Small intestine (tissue), 7 donors: ENCODE measurements at regions not wholly inside any gene's neighbourhood (a gene's known extent, or its start where the extent isn't known, plus 50 kb on each side); places are given as distances from the start of the nearest gene placed in this dataset.

Experiments
- DNase-seq, 2 donors: peaks; one replicate each; pipeline versions ENCODE4 v3.0.0 to v3.0.0-alpha.2; 2013
- FAIRE-seq: peaks from 2 replicates; lab custom pipeline; 2012; peaks lifted over from hg19 to GRCh38; lab: Jason Lieb, UNC
- H3K27ac ChIP-seq, 3 donors: one replicate each; pipeline ENCODE4 v1.5.1; 2013; ENCODE audit warnings: low read length in 2 of 3, mild to moderate bottlenecking in 2 of 3, control low read depth in 1 of 3, inconsistent platforms in 1 of 3, low read depth in 1 of 3, moderate library complexity in 1 of 3
- H3K27me3 ChIP-seq, 3 donors: one replicate each; pipeline ENCODE4 v1.6.1; 2013; ENCODE audit warnings: low read length in 3 of 3, inconsistent platforms in 1 of 3; ENCODE audit not compliant: control insufficient read depth in 3 of 3, insufficient read depth in 3 of 3
- H3K36me3 ChIP-seq, 3 donors: one replicate each; pipeline ENCODE4 v1.6.1; 2013; ENCODE audit warnings: low read length in 3 of 3, inconsistent platforms in 1 of 3, low read depth in 1 of 3, mild to moderate bottlenecking in 1 of 3, moderate library complexity in 1 of 3; ENCODE audit not compliant: control insufficient read depth in 3 of 3, insufficient read depth in 2 of 3
- H3K4me1 ChIP-seq, 3 donors: one replicate each; pipeline ENCODE4 v1.6.1; 2013; ENCODE audit warnings: low read length in 2 of 3, inconsistent platforms in 1 of 3, low read depth in 1 of 3, mild to moderate bottlenecking in 1 of 3, moderate library complexity in 1 of 3; ENCODE audit not compliant: control insufficient read depth in 3 of 3, insufficient read depth in 2 of 3
- H3K4me3 ChIP-seq, 3 donors: one replicate each; pipeline ENCODE4 v1.5.1; 2013; ENCODE audit warnings: low read length in 3 of 3, control low read depth in 1 of 3, inconsistent platforms in 1 of 3, low read depth in 1 of 3, mild to moderate bottlenecking in 1 of 3, moderate library complexity in 1 of 3
- H3K9me3 ChIP-seq, 2 donors: one replicate each; pipeline ENCODE4 v1.6.1; 2013; ENCODE audit warnings: low read depth in 1 of 2, low read length in 1 of 2; ENCODE audit not compliant: control insufficient read depth in 2 of 2, insufficient read depth in 1 of 2
- WGBS, 3 donors: extraction: QIAGEN DNeasy Blood & Tissue Kit; methylation state at CpG; one replicate each; pipeline ENCODE4 v1.1.7; 2013; 5-methylcytosine and 5-hydroxymethylcytosine counted together
- donor health status: healthy with polysubstance abuse.
- donor health status: control.
- donor health status: control.
- donor health status: Bipolar disorder and iron deficiency.
- donor health status: healthy.

DNA sequence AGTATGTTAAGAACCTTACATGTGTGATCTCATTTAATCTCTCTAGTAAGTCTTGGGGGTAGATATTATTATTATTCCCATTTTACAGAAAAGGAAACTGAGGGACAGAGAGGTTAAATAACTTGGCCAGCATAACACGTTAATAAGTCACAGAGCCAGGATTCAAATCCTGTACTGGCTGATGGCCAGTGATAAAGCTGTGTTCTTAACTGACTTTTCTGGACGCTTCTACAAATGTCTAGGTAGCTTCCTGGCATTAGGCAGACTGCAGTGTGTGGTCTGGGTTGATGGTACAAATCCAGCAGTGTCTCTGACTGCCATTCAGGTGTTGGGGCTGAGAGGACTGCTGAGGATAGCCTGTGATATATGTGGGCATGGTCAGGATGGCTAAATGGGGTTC lies 125.8 kb upstream of the CXCL14 start:
- no peak overlapping the region for H3K4me3 ChIP-seq
- no peaks in the 10 kb centered on the region for H3K36me3 ChIP-seq
- peak overlapping the region in 1 of 3 donors; percentile 56 for H3K27ac ChIP-seq
- no peaks in the 10 kb centered on the region for H3K27me3 ChIP-seq
- no peaks in the 10 kb centered on the region for H3K9me3 ChIP-seq
- no peak for FAIRE-seq
- peaks cover 0 to 3% (median 2%) of the 10 kb centered on the region in 3 donors for H3K4me1 ChIP-seq
- WGBS, 3 donors, result 9 to 47% (median 26%) methylated on average over 2 of the region's 2 CpGs
- DNase-seq, result no peak

DNA sequence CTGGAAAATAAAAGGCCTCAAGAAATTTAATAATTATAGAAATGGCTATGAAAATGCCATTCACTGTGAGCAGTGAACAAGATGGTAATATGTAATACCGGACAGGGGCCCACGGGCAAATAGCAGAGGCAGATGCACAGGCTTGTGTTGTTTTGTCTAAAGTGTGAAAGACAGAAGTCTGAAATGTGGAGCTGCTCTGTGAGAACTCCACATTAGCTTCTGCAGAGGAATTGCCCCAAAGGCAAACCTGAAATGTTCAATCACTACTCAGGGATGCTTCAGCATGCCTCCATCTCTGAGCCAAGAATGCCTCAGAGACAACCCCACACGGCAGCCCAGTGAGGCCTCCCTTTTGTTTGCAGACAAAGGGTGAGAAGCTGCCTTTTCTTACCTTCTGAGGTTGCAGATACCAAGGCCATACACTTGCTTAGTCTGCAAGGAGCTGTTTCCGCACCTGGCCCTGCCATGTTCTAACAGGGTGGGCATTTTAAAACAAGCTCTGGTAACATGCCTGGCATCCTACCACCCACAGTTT lies 124.3 kb upstream of the CXCL14 start:
- FAIRE-seq (no peak), DNase-seq (no peak)
- H3K9me3 ChIP-seq, result no peaks in the 10 kb centered on the region
- H3K4me3 ChIP-seq, result no peak overlapping the region
- H3K36me3 ChIP-seq, result no peaks in the 10 kb centered on the region
- no peaks in the 10 kb centered on the region for H3K27me3 ChIP-seq
- 79 to 87% (median 79%) methylated on average over 4 of the region's 4 CpGs for WGBS, 3 donors
- H3K27ac ChIP-seq, result no peak overlapping the region
- peaks cover 0 to 3% (median 2%) of the 10 kb centered on the region in 3 donors for H3K4me1 ChIP-seq

DNA sequence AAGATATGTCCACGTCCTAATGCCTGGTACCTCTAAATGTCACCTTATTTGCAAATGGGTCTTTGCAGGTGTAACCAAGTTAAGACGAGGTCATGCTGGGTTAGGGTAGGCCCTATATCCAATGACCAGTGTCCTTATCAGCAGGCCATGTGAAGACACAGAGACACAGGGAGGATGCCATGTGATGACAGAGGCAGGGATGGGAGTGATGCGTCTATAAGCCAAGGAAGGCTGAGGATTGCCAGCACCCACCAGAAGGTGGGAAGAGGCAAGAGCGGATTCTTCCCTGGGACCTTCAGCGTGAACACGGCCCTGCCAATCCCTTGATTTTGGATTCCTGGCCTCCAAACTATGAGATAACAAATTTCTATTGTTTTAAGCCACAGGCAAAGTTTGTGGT lies 123.4 kb upstream of the CXCL14 start:
- Histone ChIP-seq H3K36me3 (no peaks in the 10 kb centered on the region), H3K4me1 (peaks cover 0 to 3% (median 2%) of the 10 kb centered on the region in 3 donors), H3K27me3 (no peaks in the 10 kb centered on the region), H3K27ac (no peak overlapping the region), H3K4me3 (no peak overlapping the region), H3K9me3 (no peaks in the 10 kb centered on the region)
- no peak for FAIRE-seq
- DNase-seq, result no peak
- WGBS, 3 donors, result 86 to 93% (median 91%) methylated on average over 6 of the region's 6 CpGs

DNA sequence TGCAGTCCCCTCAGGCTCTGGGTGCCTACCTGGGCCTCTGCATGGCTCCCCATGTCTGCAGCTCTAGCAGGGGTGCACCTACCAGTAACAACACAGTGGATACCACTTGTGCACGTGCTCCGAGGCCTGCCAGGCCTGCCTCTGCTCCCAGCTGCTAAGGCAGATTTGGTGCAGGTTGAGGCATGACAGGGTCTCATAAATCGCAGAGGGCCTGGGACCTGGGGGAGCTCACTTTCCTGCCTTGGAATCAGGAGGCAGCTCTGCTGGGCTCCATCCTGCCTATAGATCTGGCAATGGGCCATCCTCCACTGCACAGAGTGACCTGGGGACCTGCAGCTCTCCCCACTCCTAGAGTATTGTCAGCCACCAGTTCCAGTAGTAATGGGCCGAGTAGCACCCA lies 121.9 kb upstream of the CXCL14 start:
- H3K27ac ChIP-seq, result no peak overlapping the region
- no peaks in the 10 kb centered on the region for H3K36me3 ChIP-seq
- H3K4me3 ChIP-seq, result no peak overlapping the region
- WGBS, 3 donors, result 86 to 96% (median 91%) methylated on average over 4 of the region's 4 CpGs
- H3K4me1 ChIP-seq, result peaks cover 0 to 3% (median 2%) of the 10 kb centered on the region in 3 donors
- DNase-seq (no peak), FAIRE-seq (no peak)
- no peaks in the 10 kb centered on the region for H3K9me3 ChIP-seq
- H3K27me3 ChIP-seq, result no peaks in the 10 kb centered on the region

DNA sequence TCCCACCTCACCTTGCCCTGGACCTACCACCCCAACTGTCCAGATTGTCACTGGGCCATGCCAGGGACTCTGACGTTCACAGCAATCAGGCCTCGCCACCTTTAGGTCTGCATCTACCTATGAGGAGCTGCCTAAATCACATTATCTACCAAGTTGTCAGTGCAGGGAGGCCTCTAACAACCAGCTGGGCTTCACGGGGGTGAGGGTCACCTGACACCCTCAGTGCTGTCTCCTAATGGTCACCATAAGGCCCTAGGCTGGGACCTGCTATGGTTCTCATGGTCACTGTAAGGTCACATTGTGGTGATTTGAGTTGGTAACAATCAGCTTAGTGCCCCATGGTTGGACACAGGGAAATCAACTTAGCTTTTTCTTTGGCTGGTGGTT lies 119.2 kb upstream of the CXCL14 start:
- WGBS, 3 donors, result 67 to 75% (median 69%) methylated on average over 3 of the region's 3 CpGs
- no peak for FAIRE-seq
- no peaks in the 10 kb centered on the region for H3K9me3 ChIP-seq
- H3K4me3 ChIP-seq, result no peak overlapping the region
- peaks cover 0 to 5% (median 0%) of the 10 kb centered on the region in 3 donors for H3K4me1 ChIP-seq
- H3K36me3 ChIP-seq, result no peaks in the 10 kb centered on the region
- no peak overlapping the region for H3K27ac ChIP-seq
- DNase-seq, result no peak
- H3K27me3 ChIP-seq, result no peaks in the 10 kb centered on the region

DNA sequence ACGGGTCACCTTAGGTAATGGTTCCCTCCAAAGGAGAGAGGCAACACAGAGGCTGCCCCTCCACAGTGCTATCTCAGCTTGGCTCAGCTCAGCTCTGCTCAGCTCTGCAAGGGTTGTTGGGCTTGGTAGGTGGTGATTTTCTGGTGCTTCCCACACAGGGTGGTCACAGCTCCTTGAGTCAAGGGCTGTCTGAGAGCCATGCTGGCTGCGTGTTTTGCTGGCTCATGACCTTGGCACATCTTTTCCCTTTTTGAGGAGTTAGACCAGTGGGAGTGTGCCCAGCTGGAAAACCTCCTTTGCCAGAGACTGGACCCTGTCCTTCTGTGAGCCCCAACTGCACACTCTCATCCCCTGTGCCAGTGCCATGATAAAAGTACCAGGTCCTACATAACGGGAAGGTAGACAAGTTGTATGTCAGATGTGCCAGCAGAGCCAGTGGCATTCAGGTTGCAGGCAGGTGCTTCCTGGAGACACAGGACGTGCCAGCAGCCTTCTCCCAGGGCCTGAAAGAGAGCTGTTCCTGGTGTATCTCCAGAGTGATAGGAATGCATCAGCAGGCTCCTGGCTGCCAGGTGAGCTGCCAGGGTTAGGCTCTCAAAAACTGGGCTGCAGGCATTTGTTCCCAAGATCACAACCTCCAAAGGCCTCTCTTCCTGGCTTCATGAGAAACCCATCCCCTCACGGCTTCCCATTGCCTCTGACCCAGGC lies 118.6 kb upstream of the CXCL14 start:
- no peak overlapping the region for H3K4me3 ChIP-seq
- FAIRE-seq (no peak), DNase-seq (no peak)
- WGBS, 3 donors, result 85 to 88% (median 85%) methylated on average over 5 of the region's 5 CpGs
- H3K36me3 ChIP-seq, result no peaks in the 10 kb centered on the region
- H3K27ac ChIP-seq, result no peak overlapping the region
- H3K27me3 ChIP-seq, result no peaks in the 10 kb centered on the region
- H3K9me3 ChIP-seq, result no peaks in the 10 kb centered on the region
- peaks cover 0 to 5% (median 0%) of the 10 kb centered on the region in 3 donors for H3K4me1 ChIP-seq

DNA sequence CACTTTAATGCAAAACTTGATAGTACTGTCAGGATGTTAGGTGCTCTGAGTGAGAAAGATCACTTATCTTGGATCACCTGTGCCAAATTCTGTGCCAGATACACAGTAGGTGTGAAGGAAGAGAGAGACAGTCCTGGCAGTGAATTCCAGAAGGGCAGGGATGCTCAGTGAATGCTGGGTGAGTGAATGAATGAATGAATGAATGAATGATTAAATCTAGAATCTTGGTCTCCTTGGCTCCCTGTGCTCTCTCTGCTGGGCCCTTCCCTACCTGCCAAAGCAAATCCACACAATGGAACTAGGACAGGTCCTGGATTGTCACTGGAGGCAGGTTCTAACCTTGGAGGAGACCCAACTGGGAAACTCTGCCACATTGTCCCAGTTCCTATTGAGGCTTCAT lies 117.5 kb upstream of the CXCL14 start:
- no peak overlapping the region for H3K4me3 ChIP-seq
- DNase-seq, result no peak
- H3K27ac ChIP-seq, result no peak overlapping the region
- peaks cover 0 to 10% (median 0%) of the 10 kb centered on the region in 3 donors for H3K4me1 ChIP-seq
- no peaks in the 10 kb centered on the region for H3K27me3 ChIP-seq
- no peaks in the 10 kb centered on the region for H3K36me3 ChIP-seq
- no peak for FAIRE-seq
- H3K9me3 ChIP-seq, result no peaks in the 10 kb centered on the region

DNA sequence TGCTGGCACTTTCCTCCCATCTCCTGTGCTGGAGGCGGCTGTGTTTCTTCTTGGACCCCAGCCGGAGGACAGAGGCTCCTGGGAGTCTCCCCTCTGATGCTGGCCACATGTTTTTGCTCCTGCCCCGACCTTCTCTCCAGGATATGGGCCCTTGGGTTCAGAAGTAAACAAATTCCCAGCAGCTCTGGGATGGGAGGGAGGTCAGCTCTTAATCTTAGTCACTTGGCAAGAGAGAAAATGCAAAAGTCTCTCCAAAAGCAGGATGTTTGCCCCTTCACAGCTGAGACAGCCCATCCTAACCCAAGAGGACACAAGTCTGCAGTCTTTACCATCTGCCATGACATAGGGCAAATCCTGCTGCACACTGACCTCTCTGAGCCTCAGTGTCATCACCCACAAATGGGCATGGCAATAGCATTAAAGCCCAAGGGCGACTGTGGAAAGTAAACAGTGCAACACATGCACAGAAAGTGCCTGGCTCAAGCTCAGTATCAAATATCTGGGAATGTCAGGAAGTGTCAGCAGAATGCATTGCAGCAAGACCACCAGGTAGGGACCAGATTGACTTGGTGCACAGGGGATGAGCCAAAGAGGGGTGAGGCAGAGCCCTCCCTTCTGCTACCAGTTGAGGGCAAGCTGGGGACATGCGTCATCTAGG lies 117.0 kb upstream of the CXCL14 start:
- H3K9me3 ChIP-seq, result no peaks in the 10 kb centered on the region
- DNase-seq, result no peak
- H3K27me3 ChIP-seq, result no peaks in the 10 kb centered on the region
- no peak overlapping the region for H3K27ac ChIP-seq
- FAIRE-seq, result no peak
- WGBS, 3 donors, result 50 to 75% (median 72%) methylated on average over 5 of the region's 5 CpGs
- no peak overlapping the region for H3K4me3 ChIP-seq
- no peaks in the 10 kb centered on the region for H3K36me3 ChIP-seq
- H3K4me1 ChIP-seq, result peaks cover 0 to 16% (median 0%) of the 10 kb centered on the region in 3 donors
